Stimulated activated CD4-positive, alpha-beta T cell treated with anti-CD3 and anti-CD28 coated beads, Interleukin-15, amount 100 ng/mL, for 1 hour (primary cell): ENCODE measurements at regions not wholly inside any gene's neighbourhood (a gene's known extent, or its start where the extent isn't known, plus 50 kb on each side); places are given as distances from the start of the nearest gene placed in this dataset.
"Not testable (repeated sequence)": the region's sequence is repeated elsewhere in the genome, so short reads cannot be mapped to it uniquely, and the experiment has no call there.

Experiments used
- DNase-seq, 2 donors: peaks; one replicate each; pipeline ENCODE4 v3.0.0-alpha.2; 2020; ENCODE audit warnings: low read depth in 1 of 2, low spot score in 1 of 2

- no peak for DNase-seq
Observed at GRCh38 chr3:10623578-10624275, 118.3 kb upstream of the ATP2B2 start.

GRCh38 chr3:10625323-10625722 lies 119.9 kb upstream of the ATP2B2 start:
- DNase-seq, result no peak

- DNase-seq, result no peak
Observed at GRCh38 chr3:10627884-10628572, 122.6 kb upstream of the ATP2B2 start.

- DNase-seq, result no peak
Observed at GRCh38 chr3:10628891-10629670, 123.7 kb upstream of the ATP2B2 start.

GRCh38 chr3:10629671-10630040 lies 124.3 kb upstream of the ATP2B2 start:
- no peak for DNase-seq

GRCh38 chr3:10631224-10631623 lies 125.8 kb upstream of the ATP2B2 start:
- DNase-seq, result no peak

- DNase-seq, result no peak
Observed at GRCh38 chr3:10632125-10632524, 126.7 kb upstream of the ATP2B2 start.

- no peak for DNase-seq
Observed at GRCh38 chr3:10632741-10633140, 127.4 kb upstream of the ATP2B2 start.

- no peak for DNase-seq
Observed at GRCh38 chr3:10635446-10636076, 130.2 kb upstream of the ATP2B2 start.

GRCh38 chr3:10637342-10637741 lies 132.0 kb upstream of the ATP2B2 start:
- DNase-seq, result no peak

GRCh38 chr3:10638466-10638865 lies 133.1 kb upstream of the ATP2B2 start:
- DNase-seq, result no peak

GRCh38 chr3:10641760-10642159 lies 136.4 kb upstream of the ATP2B2 start:
- no peak for DNase-seq

GRCh38 chr3:10644189-10644588 lies 138.8 kb upstream of the ATP2B2 start:
- DNase-seq, result no peak

- no peak for DNase-seq
Observed at GRCh38 chr3:10645800-10646199, 140.4 kb upstream of the ATP2B2 start.

GRCh38 chr3:10646531-10647335 lies 141.3 kb upstream of the ATP2B2 start:
- no peak for DNase-seq

- no peak for DNase-seq
Observed at GRCh38 chr3:10647376-10647775, 142.0 kb upstream of the ATP2B2 start.

- DNase-seq, result no peak
Observed at GRCh38 chr3:10648181-10648580, 142.8 kb upstream of the ATP2B2 start.

GRCh38 chr3:10649463-10649862 lies 144.1 kb upstream of the ATP2B2 start:
- not testable (repeated sequence) for DNase-seq

- DNase-seq, result no peak
Observed at GRCh38 chr3:10651506-10651905, 146.1 kb upstream of the ATP2B2 start.

- no peak for DNase-seq
Observed at GRCh38 chr3:10653241-10653640, 147.9 kb upstream of the ATP2B2 start.
